HG02885 (cell line): ENCODE measurements at regions not wholly inside any gene's neighbourhood (a gene's known extent, or its start where the extent isn't known, plus 50 kb on each side); places are given as distances from the start of the nearest gene placed in this dataset.
A peak's percentile ranks its signal among the peaks of the same experiment; 100 is the strongest.

ENCODE experiments used
- ATAC-seq: cut with Tn5 transposase; IDR thresholded peaks from one replicate; pipeline ENCODE4 v1.9.1; 2021; ENCODE audit warnings: mild to moderate bottlenecking; ENCODE audit not compliant: unreplicated experiment, poor library complexity

- ATAC-seq: peak; percentile 49
Measured at GRCh38 chr1:186559601-186560116, 98.7 kb upstream of the PDC start.

GRCh38 chr1:186557147-186557777 lies 96.3 kb upstream of the PDC start:
- ATAC-seq: no peak

GRCh38 chr1:186550832-186551231 lies 89.9 kb upstream of the PDC start:
- no peak for ATAC-seq

GRCh38 chr1:186541003-186541402 lies 80.1 kb upstream of the PDC start:
- no peak for ATAC-seq

- no peak for ATAC-seq
Measured at GRCh38 chr1:186540521-186540920, 79.6 kb upstream of the PDC start.

- no peak for ATAC-seq
Measured at GRCh38 chr1:186536273-186536890, 75.5 kb upstream of the PDC start.

GRCh38 chr1:186535388-186536133 lies 74.6 kb upstream of the PDC start:
- ATAC-seq: no peak

- ATAC-seq: no peak
Measured at GRCh38 chr1:186534401-186534800, 73.5 kb upstream of the PDC start.

GRCh38 chr1:186532466-186532865 lies 71.6 kb upstream of the PDC start:
- no peak for ATAC-seq

GRCh38 chr1:186531561-186532165 lies 70.7 kb upstream of the PDC start:
- ATAC-seq: no peak

GRCh38 chr1:186530109-186530508 lies 69.2 kb upstream of the PDC start:
- no peak for ATAC-seq

- ATAC-seq: no peak
Measured at GRCh38 chr1:186519982-186520381, 59.1 kb upstream of the PDC start.

- ATAC-seq: peak; percentile 79
Measured at GRCh38 chr1:186518822-186519381, 58.0 kb upstream of the PDC start.

GRCh38 chr1:186518395-186518794 lies 57.5 kb upstream of the PDC start:
- no peak for ATAC-seq

- ATAC-seq: no peak
Measured at GRCh38 chr1:186514367-186514766, 53.5 kb upstream of the PDC start.

GRCh38 chr1:186513526-186513925 lies 52.6 kb upstream of the PDC start:
- no peak for ATAC-seq

- ATAC-seq: peak; percentile 15
Measured at GRCh38 chr1:186512698-186513457, 52.0 kb upstream of the PDC start.

- peak; percentile 95 for ATAC-seq
Measured at GRCh38 chr1:186511761-186512637, 51.1 kb upstream of the PDC start.
